ENCODE measurements at regions not wholly inside any gene's neighbourhood (a gene's known extent, or its start where the extent isn't known, plus 50 kb on each side); places are given as distances from the start of the nearest gene placed in this dataset.
A peak's percentile ranks its signal among the peaks of the same experiment; 100 is the strongest.

DNA sequence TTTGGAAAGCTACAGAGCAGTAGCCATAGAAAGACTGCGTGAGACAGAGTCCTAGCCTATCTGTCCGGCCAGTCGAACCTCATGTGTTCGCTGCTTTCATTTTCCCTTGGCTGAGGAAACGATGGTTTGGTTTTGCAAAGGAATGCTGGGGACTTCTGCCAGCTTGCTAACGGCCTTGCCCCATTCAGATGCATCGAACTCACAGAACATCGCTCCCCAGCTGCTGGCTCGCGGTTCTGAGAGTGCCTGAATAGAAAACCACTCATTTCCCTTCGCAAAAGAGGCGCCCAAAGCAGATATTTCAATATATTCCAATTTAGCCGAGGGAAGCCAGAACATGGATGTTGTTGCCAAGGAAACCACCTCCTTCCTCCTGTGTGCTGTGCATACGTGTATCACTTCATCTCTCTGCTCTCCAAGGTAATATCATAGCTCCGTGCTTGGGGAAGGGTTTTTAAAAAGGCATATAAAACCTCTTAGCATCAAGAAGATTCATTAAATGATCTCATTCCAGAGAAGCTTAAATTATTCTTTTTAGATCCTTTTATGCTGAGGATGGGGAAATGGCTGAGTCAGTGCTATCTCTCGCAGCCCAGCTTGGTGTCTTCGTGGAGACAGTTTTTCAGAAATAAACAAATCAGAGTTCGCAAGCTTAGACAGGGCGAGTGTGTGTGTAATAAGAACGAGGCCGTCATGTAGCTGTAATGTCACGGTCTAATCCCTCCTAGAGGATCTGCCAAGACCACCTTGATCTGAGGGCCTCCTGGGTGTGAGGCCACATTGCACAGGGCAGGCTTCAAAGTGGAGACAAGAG lies 215.2 kb downstream of the RPS24 start:
- peak; percentile 53 for DNase-seq (ENCODE audit: low spot score)

DNA sequence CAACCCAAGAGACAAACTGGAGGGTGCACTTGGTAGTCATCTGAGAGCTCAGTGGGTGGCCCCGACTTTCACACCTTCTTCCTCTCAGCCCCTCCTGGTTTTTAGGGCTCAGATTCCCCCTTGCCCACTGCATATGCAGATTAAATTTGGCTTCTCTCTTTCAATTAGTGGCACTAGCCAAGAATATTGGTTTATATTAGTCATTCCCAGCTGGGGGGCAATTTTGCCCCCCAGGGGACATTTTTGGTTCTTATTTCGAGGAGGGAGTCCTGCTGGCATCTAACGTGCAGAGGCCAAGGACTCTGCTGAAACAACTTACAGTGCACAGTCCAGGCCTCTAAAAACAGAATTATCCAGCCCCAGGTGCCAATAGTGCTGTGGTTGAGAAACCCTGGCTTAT lies 216.0 kb downstream of the RPS24 start:
- no peak for DNase-seq (ENCODE audit: low spot score)

DNA sequence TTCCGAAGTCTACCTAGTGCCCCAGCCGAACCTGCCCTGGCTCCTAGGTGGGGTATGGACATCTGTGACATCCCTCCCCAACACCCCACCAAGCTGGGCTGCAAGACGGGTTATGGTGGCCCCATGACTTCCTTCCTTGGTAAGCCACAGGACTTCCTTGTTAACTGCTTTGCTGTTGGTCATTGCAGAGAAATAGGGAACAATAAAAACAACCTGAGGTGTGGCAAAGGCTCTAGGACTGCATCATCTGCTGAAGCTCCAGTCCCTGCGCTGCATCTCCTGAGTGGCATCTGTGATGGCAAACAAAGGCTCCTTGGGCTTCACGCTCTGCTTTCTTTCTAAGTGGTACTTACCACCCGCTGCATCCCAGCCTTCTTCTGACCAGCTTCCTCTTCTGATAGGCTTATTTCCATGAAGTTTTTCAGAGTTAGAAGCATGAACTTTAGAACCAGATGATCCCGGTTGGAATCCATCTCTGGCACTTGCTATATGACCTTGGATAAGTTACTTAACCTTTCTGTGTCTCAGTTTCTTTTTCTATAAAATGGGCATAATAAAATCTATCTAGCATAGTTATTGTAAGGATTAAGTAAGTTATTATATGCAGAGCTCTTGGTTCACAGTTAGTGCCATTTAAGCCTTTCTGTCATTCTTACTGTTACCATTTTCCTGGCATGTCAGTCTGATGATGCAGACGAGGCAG lies 216.8 kb downstream of the RPS24 start:
- no peak for DNase-seq (ENCODE audit: low spot score)

DNA sequence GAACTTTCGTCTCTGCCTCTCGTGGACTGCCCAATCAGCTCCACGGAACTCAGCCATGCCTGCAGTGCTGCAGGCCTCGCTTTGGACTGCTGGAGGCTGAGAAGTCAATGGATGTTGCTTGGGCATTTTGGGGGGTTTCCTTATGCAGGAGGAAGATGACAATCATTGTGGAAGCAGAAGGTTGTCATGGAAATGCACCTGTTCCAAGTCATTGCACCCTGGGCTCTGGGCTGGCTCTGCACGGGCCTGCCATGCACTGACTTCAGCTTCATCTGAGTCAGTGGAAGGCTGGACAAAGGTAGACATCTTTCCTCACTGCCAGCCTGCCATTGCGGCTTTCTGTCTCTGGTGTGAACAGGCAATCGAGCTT lies 217.3 kb downstream of the RPS24 start:
- DNase-seq (ENCODE audit: low spot score) = no peak

DNA sequence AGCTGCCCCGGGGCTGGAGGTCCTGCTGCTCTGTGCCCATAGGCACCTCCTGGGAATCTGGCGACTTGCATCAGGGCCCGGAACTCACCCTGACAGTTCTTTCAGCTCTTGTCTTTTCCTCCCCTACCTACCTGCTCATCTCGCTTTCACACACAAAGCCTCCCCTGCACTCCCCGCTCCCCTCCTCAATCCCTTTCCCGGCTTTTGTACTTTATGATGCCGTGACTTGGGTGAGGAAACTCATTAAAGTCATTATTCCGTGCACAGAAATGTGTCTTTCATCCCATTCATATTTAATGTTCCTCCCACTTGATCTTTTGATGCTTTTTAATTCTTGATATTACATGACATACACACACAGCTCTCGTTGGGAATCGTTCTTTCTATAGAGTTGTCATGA lies 218.6 kb downstream of the RPS24 start:
- no peak for DNase-seq (ENCODE audit: low spot score)

DNA sequence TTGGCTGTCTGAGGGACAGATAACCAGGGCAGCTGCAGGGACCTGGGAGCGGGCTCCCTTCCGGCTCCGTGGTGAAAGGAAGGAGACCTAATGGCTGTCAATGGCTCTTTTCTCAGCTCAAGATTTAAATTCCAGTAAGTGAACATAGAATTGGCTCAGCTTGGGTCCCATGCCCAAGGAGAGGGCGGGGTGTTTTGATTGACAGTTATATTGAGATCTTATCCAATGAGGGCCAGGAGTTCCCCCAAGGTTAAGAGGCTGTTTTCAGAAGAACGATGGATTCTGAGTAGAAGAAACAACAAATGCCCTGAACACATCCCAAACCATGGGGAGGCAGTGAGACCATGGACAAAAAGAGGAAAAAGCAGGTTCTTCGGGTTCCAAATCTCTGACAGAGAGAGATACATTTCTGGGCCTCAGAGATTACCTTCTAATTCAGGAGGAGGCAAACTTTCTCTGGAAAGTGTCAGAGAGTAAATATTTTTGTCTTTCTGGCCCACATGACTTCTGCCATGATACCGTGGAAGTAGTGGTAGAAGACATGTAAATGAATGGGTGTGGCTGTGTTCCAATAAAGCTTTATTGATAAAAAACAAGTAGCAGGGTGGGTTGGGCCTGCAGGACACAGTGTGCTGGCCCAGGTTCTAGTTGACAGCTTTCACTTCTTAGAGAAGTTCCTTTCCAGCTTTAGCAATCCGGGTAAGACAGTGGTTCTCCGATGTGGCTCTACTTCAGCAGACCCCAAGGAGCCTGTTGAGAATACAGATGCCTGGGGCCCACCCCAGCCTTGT lies 219.6 kb downstream of the RPS24 start:
- no peak for DNase-seq (ENCODE audit: low spot score)

DNA sequence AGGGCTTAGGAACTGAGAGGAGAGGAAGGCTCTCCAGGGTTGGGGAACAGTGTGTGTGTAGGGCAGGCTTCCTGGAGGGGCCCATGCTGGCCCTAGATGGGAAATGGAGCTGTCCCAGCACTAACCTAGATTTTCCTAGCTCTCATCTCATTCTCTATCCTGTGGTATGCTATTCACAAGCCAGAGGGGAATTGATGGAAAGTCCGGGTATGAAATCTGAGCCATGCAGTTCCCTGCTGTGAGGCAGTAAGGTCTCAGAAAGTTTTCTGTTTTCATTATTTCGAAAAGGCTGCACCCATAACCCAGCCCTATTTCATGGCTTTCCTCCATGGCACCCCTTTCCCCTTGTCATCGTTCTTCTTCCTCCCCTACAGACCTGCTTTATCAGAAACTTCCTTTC lies 220.3 kb downstream of the RPS24 start:
- no peak for DNase-seq (ENCODE audit: low spot score)

DNA sequence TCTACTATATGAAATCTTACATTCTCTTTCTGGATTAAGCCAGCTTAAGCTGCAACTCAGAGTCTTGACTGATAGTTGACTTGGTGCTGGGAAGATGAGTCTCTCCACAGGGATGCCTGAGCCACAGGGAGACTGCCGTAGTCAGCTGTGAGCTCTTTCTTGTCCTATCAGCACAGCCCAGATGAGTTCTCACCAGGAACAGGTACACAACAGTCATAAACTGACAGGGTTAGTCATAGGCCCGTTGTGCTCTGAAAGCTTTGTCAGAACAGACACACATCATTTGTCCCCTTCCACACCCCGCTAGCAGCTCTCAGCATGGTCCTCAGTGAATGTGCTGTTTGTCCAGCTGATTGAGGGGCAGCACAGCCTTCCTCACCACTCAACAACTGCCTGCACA lies 221.6 kb downstream of the RPS24 start:
- DNase-seq (ENCODE audit: low spot score) = no peak

DNA sequence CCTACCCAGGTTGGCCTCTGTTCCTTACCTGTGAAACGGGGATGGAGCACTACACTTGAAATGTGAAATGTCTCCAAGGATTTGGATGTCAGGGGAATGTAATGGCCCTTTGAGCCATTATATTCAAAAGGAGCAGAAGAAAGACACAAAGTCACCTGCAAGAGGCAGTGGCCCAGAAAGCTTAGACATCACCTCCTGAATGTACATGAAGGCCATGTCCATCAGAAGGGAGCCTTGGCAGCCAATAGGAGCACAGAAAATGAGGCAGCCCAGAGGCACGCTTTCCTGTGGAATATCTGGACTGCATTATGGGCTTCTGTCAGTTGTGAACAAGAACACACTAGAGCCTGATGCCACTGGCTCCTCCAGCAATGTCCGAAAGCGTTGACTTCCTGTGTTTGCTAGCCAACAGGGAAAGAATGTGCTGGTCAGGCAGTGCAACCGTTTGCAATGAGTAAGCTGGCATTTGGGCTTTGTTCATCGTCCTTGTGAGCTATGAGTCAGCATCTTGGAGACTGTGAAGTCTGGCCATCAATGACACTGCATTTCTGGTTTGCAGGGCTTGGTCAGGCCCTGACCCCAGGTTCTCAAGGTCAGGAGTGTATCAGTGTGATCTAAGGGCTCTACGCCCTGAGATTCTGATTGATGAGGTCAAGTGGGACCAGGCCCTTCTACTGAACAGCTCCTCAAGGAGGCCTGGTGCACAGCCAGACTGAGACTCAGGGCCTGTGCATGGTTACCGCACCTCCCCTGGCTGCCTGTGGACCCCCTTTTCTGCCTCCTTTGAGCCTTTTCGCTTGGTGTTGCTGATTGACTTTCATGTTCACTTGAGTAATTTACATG lies 222.4 kb downstream of the RPS24 start:
- DNase-seq (ENCODE audit: low spot score) = no peak

DNA sequence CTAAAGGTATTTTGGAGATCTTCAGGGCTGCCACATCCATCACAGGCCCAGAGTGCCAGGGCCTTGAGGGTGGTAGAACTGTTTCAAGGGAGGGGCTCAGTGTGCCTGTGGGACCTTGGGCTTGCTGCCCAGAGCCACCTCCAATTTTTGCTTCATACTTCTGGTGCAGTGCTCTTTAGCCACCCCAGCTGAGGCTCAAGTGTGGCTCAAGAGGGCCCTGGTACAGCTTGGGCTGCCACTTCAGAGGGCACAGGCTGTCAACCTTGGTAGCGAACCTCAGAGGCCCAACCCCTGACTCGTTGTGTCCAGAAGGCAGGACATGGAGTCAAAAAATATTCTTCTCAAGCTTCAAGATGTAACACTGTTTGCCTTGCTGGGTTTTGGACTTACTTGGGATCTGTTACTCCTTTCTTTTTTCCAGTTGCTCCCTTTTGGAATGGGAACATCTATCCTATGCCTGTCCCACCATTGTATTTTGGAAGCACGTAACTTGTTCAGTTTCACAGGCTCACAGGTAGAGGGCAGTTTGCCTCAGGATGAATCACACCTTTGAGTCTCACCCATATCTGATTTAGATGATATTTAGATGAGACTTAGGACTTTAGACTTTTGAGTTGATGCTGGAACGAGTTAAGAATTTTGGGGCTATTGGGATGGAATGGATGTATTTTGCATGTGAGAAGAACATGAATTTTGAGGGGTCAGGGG lies 224.8 kb downstream of the RPS24 start:
- DNase-seq (ENCODE audit: low spot score) = no peak

DNA sequence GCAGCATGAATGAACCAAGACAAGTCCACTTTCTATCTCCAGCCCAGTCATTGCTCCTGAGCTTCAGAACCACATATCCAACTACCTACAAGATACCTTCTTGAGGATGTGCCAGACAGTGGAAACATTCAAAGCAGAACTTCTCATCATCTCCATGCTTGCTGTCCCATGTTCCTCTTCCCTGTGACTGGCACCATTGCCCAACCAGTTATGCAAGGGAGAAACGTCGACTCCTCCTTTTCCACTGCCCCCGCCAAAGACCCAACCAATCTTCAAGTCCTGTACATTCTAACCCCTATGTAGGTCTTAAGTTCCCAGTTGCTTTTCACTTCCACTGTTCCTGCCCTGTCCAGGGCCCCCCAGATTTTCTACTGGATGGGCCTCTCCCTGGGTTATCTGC lies 225.7 kb downstream of the RPS24 start:
- no peak for DNase-seq (ENCODE audit: low spot score)

DNA sequence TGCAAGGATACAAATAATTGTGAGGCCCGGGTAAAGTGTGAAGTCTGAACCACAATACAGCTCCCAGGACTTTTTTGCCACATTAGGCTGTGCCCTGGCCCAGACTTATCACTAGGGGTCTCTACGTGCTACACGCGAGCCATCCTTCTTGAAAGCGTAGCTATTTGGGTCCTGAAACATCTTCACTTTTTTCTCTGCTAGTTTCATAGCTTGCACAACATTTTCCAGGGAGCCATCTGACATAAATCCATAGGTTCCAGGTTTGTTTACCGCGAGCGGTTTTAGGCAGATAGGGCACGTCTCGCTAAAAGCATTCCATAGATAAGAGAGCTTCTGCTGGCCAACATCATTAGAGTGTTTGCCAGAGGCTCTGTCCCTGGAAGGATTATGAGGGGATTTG lies 226.5 kb downstream of the RPS24 start:
- DNase-seq (ENCODE audit: low spot score) = no peak

DNA sequence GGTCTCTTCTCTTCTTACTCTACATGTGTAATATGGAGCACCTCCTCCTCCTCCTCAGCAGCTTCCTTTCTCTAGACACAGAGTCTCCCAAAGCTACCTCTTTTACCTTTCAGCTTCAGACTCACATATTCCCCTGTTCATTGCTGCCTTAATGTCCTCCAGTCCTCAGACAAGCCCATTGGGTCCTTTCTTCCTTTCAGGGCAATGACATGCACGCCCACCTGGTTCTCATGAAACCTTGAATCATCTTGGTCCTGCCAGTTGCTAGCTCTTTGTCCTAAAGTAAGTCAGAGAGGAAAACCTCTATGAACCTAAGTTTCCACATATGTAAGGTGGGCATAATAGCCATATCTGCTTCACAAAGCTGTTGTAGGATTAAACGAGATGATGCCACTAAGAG lies 227.0 kb downstream of the RPS24 start:
- no peak for DNase-seq (ENCODE audit: low spot score)

DNA sequence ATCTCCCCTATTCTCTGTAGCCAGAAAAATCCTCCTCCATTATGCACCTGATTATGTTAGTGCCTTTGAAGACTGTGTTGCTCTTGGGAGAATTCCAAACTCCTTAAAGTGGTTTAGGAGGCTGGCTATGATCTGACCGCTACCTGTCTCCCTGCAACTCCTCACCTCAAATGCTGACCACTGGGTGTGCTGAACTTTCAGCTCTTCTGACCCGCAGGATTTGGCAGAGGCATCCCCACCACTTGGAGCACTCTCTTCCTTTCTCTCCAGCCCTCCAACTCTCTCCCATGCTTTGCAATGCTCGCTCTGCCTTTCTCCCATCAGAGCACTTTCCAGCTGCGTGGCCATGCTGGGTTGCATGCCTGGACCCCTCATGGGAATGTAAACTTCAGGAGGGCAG lies 227.6 kb downstream of the RPS24 start:
- no peak for DNase-seq (ENCODE audit: low spot score)

DNA sequence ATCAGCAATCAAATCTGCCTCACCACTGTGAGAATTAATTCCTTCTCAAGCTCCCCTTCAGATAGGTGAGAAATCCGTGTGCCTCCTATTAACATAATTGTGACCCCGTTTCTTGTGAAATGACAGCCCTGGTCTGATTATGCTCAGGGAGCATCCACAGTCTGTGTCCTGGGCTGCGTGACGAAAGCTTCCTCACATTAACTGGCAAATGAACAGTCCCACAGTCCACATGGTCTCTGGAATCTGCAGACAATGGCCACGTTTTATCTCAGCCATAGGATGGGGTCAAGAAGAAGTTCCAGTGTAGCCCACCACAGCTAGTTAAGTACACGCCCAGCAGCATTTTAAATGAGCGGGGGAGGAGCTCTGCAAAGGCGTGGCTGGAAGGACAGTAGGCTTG lies 229.2 kb downstream of the RPS24 start:
- DNase-seq (ENCODE audit: low spot score) = no peak

DNA sequence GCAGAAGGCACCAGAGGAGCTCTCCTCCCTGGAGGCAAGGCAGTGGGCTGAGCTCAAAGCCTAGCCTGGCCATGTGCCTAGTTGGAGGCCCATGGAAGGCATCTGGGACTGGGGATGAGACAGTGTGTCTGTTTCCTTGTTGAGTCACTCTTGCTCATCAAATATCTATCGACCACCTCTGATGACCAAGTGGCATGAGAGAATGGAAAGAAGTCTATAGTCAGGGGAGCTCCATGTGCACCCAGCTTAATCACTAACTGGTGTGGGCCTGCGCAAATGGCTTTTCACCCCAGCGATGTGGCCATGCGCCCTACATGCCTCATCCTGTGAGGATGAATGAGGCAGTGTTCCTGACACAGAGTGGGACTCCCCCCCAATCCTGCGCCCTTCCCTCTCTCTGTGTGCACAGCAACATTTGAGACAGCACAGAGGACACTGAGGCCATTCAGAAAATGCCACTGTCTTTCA lies 229.9 kb downstream of the RPS24 start:
- DNase-seq (ENCODE audit: low spot score) = peak; percentile 97

DNA sequence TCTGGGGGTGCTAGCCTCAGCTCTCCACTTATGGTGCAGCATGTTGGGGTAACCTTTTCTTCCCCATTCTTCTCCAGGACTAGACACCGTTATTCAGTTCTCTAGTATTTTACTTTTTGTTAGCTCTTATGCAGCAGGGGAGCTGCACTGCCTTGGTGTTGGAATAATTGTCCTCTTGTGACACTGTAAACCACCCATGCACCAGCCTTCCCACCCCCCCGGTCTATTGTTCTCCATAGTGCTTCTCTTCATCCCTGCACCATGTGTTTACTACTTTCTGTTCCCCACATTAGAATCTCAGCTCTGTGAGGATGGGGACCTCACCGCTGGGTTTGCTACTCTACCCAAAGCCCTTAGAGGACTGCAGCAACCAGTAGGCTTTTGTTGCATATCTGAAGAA lies 230.7 kb downstream of the RPS24 start:
- DNase-seq (ENCODE audit: low spot score) = peak; percentile 87

DNA sequence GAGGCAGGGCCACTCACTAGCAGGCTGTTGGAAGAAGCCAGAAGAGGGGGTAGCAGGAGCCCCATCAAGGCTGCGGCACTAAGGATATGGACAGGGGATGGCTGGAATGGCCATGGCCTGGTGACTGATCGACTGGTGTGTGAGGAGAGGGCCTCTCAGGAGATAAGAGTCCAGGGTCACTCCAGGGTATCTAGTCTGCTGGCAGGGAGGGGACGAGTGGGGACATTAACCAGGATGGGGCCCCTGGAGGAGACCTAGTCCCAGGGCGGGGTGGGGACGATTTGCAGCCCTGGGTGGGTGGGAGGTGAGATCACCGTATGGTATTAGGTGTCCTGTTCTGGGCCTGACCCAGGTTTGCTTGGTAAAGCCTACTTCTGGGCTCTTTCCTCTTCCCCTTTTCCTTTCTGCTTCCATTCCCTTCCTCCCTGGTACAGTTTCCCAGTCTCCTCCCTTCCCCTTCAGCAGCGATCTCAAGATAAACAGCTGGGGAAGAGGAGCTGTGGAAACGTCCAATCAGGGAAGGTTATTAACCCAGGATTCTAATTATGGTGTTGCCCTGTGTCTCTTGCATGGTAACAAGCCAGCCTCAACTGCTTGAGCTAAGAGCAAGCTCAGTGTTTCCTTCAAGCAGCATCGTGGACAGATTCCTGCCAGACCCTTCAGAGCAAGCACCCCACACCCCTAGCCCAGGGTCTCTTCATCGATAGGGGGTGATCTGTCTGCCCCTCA lies 233.2 kb downstream of the RPS24 start:
- no peak for DNase-seq (ENCODE audit: low spot score)

DNA sequence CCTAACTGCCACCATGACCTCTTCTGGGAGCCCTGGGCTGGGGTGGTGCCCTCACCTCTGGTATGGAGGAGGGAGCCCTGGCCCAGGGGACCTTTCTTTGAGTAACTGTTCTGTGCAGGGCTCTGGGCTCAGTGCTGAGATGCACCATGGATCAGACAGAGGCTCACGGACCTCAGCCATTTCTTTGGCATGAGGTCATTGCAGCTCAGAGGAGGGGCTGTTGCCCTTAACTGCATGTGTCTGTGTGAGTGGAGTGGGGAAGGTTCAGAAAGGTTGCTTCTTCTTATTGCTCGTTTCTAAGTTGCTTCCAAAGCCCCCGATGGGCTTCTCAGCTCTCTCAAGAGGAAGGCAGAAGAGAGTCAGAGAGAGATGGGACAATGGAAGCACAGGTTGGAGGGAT lies 233.9 kb downstream of the RPS24 start:
- no peak for DNase-seq (ENCODE audit: low spot score)

DNA sequence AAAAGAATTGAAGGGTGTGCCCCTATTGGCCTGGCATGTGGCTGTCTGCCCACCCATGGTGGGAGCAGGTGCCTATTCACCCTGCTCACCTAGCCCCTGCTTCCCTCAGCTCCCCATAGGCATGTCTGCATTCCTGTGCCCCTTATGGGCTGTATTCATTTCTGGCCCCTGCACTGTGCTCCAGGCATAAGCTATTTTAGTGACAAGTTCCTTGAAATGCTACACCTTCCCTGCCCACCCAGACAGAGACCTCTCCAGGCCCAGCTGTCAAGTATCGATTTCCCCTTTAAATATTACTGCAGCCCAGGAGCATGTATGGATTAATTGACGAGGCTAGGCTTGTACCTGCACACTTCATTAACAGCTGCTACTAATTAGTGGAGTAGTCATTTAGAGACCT lies 235.4 kb downstream of the RPS24 start:
- no peak for DNase-seq (ENCODE audit: low spot score)

DNA sequence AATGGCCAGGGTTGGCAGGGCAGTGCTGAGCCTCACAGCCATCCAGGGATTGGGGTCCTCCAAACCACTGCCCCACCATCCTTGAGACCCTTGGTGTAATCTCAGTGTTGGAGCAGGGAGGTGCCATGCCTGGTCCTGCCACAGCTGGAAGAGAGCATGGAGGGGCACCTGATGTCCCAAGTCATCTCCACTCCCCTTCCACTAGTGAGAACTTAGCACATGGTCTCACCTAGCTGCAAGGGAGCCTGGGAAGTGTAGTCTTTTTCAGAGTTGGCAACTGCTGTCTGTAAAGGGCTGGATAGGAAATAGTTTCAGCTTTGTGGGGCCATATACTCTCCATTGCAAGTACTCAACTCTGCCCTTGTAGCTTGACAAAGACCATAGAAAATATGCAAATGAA lies 238.7 kb downstream of the RPS24 start:
- DNase-seq (ENCODE audit: low spot score) = no peak
